Heart right ventricle (tissue), 16 donors: ENCODE measurements at regions not wholly inside any gene's neighbourhood (a gene's known extent, or its start where the extent isn't known, plus 50 kb on each side); places are given as distances from the start of the nearest gene placed in this dataset.

Experiments
- ATAC-seq, 8 donors: fragments of 200-7000 bp; cut with Tn5 transposase; one replicate each; pipeline ENCODE4 v1.9.1; 2020; ENCODE audit warnings: mild to moderate bottlenecking in 8 of 8, moderate library complexity in 8 of 8, moderate number of reproducible peaks in 1 of 8
- DNase-seq, 2 donors: peaks; one replicate each; pipeline ENCODE4 v3.0.0-alpha.2; 2020
- H3K27ac ChIP-seq, 10 donors: fragments of 200-600 bp; sonication (generic) in 2 of 10; one replicate each; pipeline versions ENCODE4 v1.5.0 to v1.8.0; 2020 to 2022; ENCODE audit warnings: mild to moderate bottlenecking in 3 of 10
- H3K27me3 ChIP-seq, 7 donors: fragments of 200-600 bp; one replicate each; pipeline ENCODE4 v1.8.0; 2021 to 2022; ENCODE audit warnings: mild to moderate bottlenecking in 2 of 7
- H3K36me3 ChIP-seq, 9 donors: fragments of 200-600 bp; sonication (generic) in 1 of 9; one replicate each; pipeline versions ENCODE4 v1.5.0 to v1.8.0; 2020 to 2022; ENCODE audit warnings: mild to moderate bottlenecking in 2 of 9
- H3K4me1 ChIP-seq, 9 donors: fragments of 200-600 bp; sonication (generic) in 1 of 9; one replicate each; pipeline versions ENCODE4 v1.5.0 to v1.8.0; 2020 to 2022; ENCODE audit warnings: mild to moderate bottlenecking in 4 of 9
- H3K4me3 ChIP-seq, 10 donors: fragments of 200-600 bp; sonication (generic) in 2 of 10; one replicate each; pipeline versions ENCODE4 v1.5.0 to v1.8.0; 2020 to 2022; ENCODE audit warnings: mild to moderate bottlenecking in 7 of 10, moderate library complexity in 2 of 10
- H3K9me3 ChIP-seq, 11 donors: fragments of 200-600 bp in 10 of 11; sonication (generic) in 2 of 11; one replicate each; pipeline versions ENCODE4 v1.5.0 to v1.8.0; 2013 to 2022; ENCODE audit warnings: mild to moderate bottlenecking in 2 of 11, control low read depth in 1 of 11, moderate library complexity in 1 of 11
- CTCF ChIP-seq, 9 donors: fragments of 200-600 bp; sonication (generic) in 2 of 9; IDR thresholded peaks; one replicate each; pipeline versions ENCODE4 v1.5.0 to v1.8.0; 2021 to 2022; ENCODE audit warnings: antibody characterized with exemption in 9 of 9, mild to moderate bottlenecking in 5 of 9, moderate library complexity in 1 of 9
- WGBS, 2 donors: extraction: QIAGEN DNeasy Blood & Tissue Kit; methylation state at CpG; one replicate each; pipeline ENCODE4 v1.1.7; 2013; ENCODE audit warnings: inconsistent platforms in 1 of 2; 5-methylcytosine and 5-hydroxymethylcytosine counted together
- intact Hi-C, 10 donors: fragments of 100-400 bp; cut with DNase I; formaldehyde crosslinking; loops; one replicate each; pipeline versions ENCODE4 v1.11.1 to v1.14.2; 2022
- donor health status: Arrhythmogenic right ventricular cardiomyopathy.
- donor health status: ischemic (EF 13 %, LVEDD 7.1; RV severe dilation, severe dysfunction).
- donor health status: healthy with polysubstance abuse.
- donor health status: DM: no; HTN: yes; CAD: no.
- donor health status: DM: no; HTN: no; CAD: no.
- donor health status: ischemic (EF 25% LVEDD 6.9; RV normal size, moderate dysfunction).
- donor health status: ischemic (EF 25% LVEDD 5.7; RV mildly dilated, moderate dysfunction).
- donor health status: healthy.
- donor health status: DM: yes; HTN: yes; CAD: no.
- donor health status: Ischemic cardiomyopathy.
- donor health status: ischemic (EF 35%, LVEDD 5.7; RV mildly dilated, moderate dysfunction).
- donor health status: nonischemic (EF 11% LVEDD 7.7; RV severe dilation, severe dysfunction).
- donor health status: DM: yes; HTN: yes; CAD: no.
- donor health status: PGD.
- donor health status: ischemic (EF 29% LVEDD 5.4; RV normal size, mild dysfunction).
- donor health status: nonischemic (EF 23%, LVEDD 6.1; RV moderate dilation, normal function).

DNA sequence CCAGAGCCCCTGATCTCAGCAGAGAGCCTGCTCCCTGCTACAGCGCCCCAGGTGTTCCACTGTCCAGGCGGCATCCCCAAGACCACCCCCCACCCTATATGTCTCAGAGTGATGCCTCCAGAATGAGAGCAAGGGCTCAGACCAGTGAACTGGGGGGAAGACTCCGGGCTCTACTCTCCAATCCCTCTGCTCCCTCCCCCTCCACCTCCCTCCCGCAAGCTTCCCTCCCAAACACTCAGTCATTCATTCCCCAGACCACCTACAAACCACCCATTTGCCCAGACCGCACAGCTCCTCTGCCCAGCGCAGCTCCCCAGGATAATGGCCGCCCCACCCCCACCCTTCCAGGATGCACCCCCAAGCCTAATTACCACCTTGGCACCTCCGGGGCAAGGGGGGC is 59.4 kb upstream of the TAC4 start:
- DNase-seq (no peak), ATAC-seq (no peak)
- no peak for TF ChIP-seq CTCF (IDR thresholded peaks at IDR 0.05)
- Histone ChIP-seq H3K36me3 (no peaks in the 10 kb centered on the region), H3K9me3 (no peaks in the 10 kb centered on the region), H3K27ac (no peak overlapping the region), H3K27me3 (peaks cover 17 to 97% (median 97%) of the 10 kb centered on the region in 7 donors), H3K4me3 (no peak overlapping the region), H3K4me1 (peaks cover 0 to 9% (median 7%) of the 10 kb centered on the region in 9 donors)
- intact Hi-C loops = no loop called here
- WGBS, 2 donors = 41 to 47% methylated on average over 8 of the region's 8 CpGs

DNA sequence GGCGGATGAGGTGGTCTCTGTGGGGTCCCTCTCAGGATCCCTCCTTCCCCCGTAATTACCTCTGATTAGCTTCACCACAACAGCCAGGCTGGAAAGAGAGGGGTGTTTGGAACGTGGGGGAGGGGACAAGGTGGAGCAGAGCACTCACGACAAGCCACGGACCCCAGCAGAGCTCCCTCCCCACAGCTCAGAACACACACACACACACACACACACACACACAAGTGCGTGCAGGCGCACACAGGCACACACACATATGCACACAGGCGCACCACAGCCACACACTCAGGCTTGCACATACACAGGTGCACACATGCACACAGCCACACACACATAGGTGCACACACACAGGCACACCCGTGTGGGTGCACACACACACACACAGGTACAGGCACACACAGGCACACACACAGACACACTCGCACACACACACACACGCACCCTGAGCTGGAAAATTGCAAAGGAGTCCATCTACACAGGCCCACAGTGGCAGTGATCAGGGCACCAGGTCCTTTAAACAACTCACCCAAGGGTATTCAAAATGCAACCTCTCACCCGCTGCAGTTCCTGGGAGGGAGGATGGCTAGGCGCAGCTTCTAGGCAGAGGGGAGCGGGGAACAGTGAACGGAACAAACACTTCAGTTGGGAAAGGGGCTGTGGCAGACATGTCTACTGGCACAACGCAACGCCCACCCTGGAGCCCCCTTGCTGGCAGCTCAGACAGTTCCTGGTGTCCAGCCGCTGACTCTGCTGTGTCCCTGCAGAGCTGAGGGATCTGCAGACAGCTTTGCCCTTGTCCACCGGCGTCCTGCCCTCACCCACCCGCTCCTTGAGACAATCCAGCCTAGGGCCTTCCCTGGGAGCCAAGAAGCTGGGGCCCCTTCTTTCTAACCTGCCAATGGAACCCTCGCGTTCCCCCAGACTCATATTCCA is 59.9 kb upstream of the DLX4 start:
- no peak for DNase-seq
- H3K27ac ChIP-seq = no peak overlapping the region
- 47 to 48% methylated on average over 23 of the region's 23 CpGs for WGBS, 2 donors
- H3K36me3 ChIP-seq = no peaks in the 10 kb centered on the region
- intact Hi-C loops = no loop called here
- no peak overlapping the region for H3K4me3 ChIP-seq
- peaks cover 0 to 8% (median 7%) of the 10 kb centered on the region in 9 donors for H3K4me1 ChIP-seq
- no peaks in the 10 kb centered on the region for H3K9me3 ChIP-seq
- TF ChIP-seq CTCF (IDR thresholded peaks at IDR 0.05) = no peak
- H3K27me3 ChIP-seq = peaks cover 17 to 96% (median 94%) of the 10 kb centered on the region in 7 donors
- ATAC-seq = no peak

GRCh38 chr17:49910094-49910857 is 58.7 kb upstream of the DLX4 start:
- DNase-seq (no peak), ATAC-seq (no peak)
- Histone ChIP-seq H3K27ac (no peak overlapping the region), H3K36me3 (no peaks in the 10 kb centered on the region), H3K27me3 (peaks cover 17 to 96% (median 94%) of the 10 kb centered on the region in 7 donors), H3K4me3 (peak overlapping the region in 5 of 10 donors; percentile 3 to 18 (median 11)), H3K4me1 (peaks cover 0 to 11% (median 7%) of the 10 kb centered on the region in 9 donors), H3K9me3 (no peaks in the 10 kb centered on the region)
- WGBS, 2 donors = 2% methylated on average over 57 to 68 of the region's 69 CpGs
- intact Hi-C loops = no loop called here
- no peak for TF ChIP-seq CTCF (IDR thresholded peaks at IDR 0.05)

DNA sequence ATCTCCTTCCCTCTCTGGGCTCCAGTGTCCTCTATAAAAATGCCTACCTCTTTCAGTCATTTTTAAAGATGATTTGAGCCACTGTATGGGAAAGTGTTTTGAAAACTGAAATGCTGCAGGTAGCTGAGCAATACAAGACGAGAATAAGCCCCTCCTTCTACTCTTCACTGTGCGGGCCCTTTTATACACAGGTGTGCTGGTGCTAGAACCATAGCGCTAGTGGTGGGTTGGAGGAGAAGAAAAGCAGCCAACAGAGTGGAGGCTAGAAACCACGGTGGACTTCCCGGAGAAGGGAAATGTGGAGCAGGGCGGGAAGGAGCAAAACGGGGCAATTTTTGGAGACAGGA is 58.2 kb upstream of the DLX4 start:
- H3K4me3 ChIP-seq = no peak overlapping the region
- H3K27ac ChIP-seq = no peak overlapping the region
- H3K9me3 ChIP-seq = no peaks in the 10 kb centered on the region
- peaks cover 0 to 11% (median 7%) of the 10 kb centered on the region in 9 donors for H3K4me1 ChIP-seq
- no peak for TF ChIP-seq CTCF (IDR thresholded peaks at IDR 0.05)
- H3K36me3 ChIP-seq = no peaks in the 10 kb centered on the region
- ATAC-seq = no peak
- intact Hi-C loops = no loop called here
- 44 to 50% methylated on average over 7 of the region's 7 CpGs for WGBS, 2 donors
- no peak for DNase-seq
- peaks cover 17 to 96% (median 94%) of the 10 kb centered on the region in 7 donors for H3K27me3 ChIP-seq
